ENCODE measurements at regions not wholly inside any gene's neighbourhood (a gene's known extent, or its start where the extent isn't known, plus 50 kb on each side); places are given as distances from the start of the nearest gene placed in this dataset.
"Not testable (repeated sequence)": the region's sequence is repeated elsewhere in the genome, so short reads cannot be mapped to it uniquely, and the experiment has no call there.

DNA sequence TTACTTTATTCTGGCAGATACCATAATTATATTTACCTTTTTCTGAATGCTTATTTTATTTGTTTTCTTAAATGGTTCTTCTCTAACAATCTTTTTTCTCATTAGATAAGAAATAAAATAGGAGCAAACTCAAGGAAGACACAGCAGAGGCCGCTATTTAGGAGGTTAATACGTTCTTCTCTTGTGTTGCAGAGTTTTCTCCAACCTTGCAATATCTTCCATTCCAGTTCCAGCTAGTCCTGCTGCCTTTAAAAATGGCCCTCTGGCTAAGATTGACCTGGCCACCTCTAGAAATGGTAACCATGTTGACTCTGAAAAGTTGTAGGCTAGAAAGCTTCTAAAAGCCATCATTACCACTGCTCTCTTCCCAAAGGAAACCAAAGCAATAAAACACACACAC lies 718.8 kb downstream of the MAT2B start:
- no peak for DNase-seq

DNA sequence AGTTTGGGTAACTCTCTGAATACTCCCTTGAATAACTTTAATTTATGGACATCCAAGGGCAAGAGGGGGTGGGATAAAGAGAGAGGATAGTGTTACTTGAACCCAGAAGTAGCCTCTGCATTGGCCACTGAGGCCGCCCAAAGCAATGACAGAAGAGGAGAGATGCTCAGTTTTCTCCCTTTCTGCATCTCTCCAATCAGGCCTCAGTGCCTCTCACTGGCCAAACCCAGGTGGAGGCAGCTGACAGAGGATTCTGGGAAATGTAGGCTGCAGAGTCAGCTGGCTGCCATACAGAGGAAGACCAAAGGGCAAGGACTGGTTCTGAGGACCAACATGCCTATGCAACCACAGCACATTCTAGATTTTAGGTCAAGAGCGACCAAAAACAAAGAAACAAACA lies 719.4 kb downstream of the MAT2B start:
- no peak for DNase-seq

DNA sequence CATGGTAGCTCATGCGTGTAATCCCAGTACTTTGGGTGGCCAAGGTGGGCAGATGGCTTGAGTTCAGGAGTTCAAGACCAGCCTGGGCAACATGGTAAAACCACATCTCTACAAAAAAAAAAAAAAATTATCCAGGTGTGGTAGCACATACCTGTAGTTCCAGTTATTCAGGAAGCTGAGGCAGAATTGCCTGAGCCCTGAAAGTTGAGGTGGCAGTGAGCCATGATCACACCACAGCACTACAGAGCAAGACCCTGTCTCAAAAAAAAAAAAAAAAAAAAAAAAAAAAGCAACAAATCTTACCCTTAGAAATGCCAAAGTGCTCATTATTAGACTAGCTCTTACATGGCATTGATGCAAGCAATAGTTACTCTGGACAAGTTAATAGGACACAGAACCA lies 724.9 kb downstream of the MAT2B start:
- no peak for DNase-seq

DNA sequence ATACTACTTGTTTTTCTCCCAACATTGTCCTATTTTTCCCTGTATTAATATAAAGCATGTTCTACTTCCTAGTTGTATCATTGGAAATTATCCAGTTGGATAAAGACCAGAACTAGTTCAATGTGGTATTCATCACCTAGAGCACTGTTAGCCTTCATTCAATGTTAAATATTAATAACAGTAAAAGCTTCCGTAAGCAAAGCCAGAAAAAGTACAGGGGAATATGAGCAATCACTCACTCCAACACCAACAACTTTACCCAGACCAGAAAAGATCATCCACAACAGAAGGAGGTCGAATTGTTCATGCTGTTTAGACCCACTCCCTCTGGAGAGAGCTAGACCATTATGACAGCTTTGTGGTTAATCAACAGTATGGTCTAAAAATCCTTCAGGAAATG lies 728.4 kb downstream of the MAT2B start:
- no peak for DNase-seq

DNA sequence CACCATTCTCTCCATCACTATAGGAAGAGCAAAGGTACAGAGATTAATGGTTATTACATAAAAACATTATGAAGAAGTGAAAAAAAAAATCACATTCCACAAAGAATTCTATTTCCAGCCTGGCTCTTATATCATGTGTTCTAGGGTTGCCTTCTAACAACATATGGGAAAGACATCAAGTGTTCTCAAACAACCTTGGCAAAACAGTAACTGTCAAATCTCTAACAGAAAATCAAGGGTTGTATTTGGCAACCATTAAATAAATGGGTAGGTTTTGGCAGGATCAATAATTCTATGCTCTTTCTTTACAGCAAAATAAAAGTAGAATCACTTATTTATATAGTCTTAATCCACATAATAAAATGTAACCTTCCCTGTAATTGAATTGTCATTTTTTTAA lies 728.9 kb downstream of the MAT2B start:
- no peak for DNase-seq

DNA sequence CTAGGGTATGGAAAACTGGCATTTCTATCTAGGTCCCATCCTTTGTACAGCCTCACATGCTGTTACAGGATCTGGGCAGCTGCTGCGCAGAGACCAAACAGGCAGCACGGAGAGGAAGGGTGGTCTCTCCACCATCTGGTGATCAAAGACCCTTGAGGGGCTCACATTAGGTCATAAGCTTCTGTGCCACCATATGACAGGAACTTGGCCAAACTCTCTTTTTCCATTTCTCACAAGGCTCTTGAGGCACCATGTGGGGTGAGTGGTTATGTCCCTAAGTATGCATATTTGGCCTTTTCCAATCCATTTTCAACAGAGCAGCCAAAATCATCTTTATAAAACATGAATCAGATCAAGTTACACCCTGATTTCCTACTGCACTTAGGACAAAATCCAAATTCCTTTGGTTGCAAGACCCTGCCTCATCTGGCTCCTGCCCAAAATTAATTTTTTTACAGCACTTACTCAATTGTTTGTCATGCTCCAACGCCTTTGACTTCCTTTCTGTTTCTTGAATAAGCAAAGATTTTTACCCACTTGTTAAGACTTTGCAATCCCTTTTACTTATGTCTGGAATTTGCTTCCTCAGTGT lies 730.0 kb downstream of the MAT2B start:
- no peak for DNase-seq

DNA sequence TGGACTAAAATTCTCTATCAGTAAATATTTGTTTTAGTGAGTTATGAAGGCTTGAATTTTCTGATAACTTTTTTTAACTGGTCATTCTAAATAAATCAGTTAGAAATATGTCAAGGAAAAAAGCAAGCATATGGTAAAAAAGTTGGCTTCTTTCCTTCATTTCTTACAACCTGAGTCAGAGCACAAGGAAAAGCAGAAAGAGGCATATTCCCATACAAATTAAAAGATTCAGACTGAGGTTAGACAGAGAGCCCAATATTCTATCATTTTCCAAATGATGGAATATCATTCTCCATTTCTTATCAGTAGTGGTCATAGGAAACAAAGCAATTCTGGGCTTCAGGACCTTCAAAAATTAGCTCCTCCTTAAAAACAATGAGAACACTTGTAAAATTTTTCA lies 732.1 kb downstream of the MAT2B start:
- no peak for DNase-seq

DNA sequence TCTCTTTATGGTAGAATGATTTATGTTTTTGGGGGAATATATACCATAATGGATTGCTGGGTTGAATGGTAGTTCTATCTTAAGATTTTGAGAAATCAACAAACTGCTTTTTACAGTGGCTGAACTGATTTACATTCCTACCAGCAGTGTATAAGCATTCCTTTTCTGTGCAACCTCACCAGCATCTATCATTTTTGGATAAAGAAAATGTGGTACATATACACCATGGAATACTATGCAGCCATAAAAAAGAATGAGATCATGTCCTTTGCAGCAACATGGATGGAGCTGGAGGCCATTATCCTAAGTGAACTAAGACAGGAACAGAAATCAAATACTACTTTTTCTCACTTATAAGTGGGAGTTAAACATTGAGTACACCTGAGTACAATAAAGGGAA lies 746.4 kb downstream of the MAT2B start:
- not testable (repeated sequence) for DNase-seq

DNA sequence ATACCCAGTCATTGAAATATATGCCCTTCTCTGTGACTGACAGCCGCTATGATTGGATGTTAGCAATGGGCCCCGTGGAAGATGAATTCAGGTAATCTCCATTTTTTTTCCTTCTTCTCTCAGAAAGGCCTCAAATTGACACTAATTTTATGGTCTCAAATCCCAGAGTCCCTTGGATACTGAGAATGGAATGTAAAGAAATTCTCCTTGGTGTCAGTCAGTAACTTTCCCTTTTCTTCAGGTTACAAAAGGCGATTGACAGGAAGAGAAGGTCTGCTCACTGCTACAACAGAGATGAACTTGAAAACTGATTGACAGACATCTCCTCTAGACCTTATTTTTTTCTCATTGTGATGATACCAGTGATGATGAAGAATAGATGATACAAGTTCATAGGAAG lies 748.3 kb downstream of the MAT2B start:
- no peak for DNase-seq

DNA sequence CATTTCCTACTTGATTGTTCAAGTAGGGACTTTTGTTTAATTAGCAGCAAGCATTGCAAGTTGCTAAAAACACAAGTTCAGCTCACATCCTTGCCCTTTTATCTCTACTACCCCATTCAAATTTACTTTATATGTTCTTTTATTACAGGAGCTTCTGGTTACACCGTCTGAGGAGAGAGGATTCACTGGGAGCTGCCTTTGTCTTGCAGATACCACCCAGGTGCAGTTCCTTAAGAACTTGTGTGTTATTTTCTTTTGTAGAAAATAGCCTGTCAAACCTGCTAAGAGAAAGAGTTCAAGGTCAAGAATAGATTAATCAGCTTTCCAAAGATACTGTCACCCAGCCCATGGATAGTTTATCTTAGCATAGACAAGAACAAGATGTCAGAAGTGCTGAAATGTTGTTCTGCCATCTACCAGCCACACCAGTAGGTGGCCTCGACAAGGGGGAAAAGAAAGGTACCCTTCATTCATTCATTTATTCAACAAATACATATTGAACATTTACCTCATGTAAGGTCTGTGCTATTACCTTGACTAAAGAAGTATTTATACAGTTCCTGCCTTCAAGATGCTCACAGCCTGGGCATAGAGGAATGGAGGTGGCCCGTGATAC lies 750.3 kb downstream of the MAT2B start:
- no peak for DNase-seq

DNA sequence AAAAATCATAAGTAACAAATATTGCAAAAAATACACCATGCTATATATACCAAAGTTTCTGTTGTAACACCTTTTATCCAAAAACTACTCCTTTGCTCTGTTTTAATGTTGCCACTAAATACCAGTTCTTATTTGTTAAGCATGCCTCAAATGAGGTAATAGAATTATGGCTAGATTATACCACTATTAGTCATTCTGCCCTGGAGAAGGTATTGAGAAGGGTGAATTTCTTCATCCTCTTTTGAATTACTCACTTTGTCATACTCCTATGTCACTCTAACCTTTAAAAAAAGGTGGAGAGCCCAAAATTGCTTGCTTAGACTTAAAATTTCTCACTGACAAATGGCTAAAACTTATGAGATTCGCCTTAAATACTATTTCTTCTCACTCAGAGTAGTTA lies 750.9 kb downstream of the MAT2B start:
- DNase-seq, result no peak

DNA sequence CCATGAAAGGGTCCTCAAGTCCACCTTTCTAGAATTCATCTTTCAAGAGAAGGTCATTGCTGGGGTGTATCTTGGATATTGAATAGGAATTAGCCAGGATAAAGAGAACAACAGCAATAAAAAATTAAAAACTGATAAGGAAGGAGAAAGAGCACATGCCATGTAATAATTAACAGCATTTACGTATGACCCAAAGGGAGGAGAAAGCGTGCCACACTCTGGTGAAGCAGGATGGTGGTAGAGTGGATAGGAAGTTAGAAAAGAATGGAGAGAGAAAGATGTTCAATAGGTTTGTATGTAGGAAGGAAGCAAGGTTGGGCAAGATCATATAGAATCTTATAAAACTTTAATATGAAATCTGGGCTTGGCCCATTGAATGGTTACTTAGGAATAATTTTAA lies 751.5 kb downstream of the MAT2B start:
- no peak for DNase-seq

DNA sequence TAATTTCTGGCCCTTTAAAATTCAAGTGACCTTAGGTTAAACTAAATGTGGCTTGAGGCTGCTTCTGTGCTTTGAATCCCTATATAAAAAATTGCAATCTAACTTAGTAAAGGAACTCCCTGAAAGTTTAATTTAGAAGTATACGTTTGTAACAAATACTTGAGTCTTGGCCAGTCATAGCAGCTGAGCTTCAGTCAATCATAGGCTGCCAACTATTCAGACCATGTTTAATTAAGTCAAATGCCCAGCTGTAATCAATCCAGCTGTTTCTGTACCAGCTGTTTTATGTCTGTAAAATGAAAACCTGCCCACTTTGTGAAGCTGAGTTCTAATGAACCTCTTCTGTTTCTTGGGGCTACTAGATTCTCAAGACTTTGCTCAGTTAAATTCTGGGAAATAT lies 760.1 kb downstream of the MAT2B start:
- no peak for DNase-seq

DNA sequence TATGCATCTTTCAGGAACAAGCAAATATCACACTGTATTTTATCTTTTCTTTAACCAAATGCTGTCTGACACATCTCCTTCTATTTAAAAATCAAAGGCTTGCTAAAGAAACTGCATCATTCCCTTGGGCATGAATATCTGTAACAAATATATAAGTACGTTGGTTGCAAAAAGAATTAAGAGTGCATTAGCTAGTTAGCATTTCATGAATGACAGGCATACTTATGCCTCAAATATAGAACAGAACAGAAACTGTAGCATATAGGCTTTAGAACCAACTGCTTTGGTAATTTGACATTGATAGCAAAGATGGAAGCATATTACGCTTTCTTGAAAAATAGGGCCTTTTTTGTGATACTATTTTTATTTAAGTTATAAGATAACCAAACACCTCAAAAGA lies 761.2 kb downstream of the MAT2B start:
- DNase-seq, result no peak

DNA sequence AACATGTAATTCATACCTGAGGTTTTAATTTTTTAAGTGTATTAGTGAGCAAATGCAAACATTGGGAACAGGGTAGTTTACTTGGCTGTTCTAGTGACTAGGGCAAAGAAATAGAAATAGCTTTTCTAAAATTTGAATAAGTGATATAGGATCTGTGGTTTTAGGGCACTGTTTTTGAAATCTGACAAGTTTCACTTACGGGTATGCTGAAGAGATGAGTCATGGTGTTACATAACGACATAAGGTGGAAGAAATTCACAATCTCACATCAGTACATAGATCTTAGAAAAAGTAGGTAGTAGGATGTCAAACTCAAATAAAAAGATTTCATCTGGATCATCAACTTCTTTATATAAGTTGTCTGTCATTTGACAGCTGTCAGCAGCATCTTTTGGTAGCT lies 772.3 kb downstream of the MAT2B start:
- no peak for DNase-seq

DNA sequence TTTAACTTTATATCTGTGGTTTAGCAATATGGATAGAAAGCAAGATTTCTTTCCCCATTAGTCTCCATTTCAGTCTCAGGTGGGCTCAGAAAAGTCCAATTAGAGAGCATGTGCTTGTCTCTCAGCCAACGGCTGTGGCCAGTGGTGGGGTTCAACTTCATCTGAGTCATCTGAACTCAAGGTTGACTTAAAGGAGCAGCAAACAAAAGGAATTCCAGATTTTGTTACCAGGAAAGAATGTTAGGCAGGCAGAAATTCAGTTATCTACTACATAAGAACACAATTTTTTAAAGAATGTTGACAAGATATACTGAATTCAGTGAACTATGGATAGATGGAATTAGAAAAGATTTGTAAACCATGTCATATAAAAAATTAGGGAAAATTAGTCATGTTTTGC lies 784.1 kb downstream of the MAT2B start:
- DNase-seq, result no peak

DNA sequence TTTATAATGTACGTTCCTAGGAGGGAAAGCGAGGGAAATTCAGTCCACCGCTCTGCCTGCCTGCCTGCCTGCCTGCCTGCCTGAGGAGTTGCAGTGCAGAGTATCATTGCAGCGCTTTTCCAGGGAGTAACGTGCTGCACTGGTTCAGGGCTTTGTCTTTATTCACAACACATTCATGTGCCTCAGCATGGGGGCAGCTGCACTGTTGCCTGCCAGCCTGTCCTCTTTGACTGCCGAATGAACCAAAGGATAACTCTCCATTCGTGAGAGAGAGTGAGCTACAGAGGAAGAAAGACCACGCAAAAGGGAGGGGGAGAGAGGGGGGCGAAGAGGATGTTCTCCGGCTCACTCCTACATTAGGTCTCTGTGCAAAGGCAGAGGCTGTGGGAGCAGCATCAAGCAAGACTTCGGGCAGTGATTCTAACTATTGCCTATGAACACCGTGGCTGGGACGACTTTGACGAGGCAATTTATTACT lies 791.2 kb downstream of the MAT2B start:
- DNase-seq, result no peak

DNA sequence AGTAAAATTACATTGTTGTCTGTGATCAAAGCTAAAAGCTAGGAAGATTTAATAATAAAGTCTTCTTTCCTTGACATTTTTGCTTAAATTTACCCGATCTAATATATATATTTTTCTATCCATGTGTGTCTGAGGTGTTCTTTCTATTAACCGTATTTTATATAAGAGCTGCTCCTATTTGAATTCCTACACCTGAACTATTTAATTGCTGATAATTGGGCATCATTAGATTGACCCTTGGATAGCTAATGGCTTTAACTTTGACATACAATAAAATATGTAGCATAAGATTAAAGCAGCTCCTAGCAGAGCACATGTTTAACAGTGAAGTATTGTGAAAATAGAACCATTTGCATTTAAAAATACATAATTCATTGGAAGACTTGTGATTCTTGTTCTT lies 792.7 kb downstream of the MAT2B start:
- no peak for DNase-seq

DNA sequence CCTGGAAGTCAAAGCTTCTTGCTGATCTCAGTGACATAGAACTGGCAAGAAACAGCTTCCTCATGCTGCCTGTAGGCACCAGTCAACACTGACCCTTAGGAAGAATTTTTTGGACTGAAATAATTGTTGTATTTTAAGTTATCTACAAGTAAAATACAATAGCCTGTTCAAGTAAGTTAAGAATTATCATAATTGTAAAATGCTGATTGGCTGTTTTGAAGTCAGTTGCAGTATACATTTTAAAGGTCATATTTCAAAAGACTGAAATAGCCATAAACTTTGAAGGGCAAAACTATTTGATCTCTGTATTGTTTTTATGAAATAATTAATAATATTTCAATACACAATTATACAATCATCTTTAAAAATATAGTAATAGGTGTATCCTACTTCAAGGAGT lies 794.9 kb downstream of the MAT2B start:
- no peak for DNase-seq

DNA sequence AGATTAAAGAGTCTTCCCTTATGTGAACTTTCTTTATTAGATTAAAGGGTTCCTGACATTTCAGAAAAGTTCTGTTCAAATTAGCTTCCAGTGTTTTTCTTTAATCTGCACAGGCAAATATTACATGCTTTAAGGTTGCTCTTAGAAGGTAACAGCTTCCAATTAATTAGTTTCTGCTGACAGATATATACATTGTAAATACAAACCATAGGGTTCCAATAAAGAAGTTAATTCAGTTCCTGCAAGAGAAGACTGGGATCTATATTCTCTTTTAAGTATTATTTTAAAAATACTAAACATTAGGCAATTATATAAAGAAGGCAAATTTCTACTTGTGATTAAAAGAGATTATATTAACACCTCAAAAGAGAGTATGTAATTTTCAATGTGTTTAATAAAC lies 795.7 kb downstream of the MAT2B start:
- no peak for DNase-seq

DNA sequence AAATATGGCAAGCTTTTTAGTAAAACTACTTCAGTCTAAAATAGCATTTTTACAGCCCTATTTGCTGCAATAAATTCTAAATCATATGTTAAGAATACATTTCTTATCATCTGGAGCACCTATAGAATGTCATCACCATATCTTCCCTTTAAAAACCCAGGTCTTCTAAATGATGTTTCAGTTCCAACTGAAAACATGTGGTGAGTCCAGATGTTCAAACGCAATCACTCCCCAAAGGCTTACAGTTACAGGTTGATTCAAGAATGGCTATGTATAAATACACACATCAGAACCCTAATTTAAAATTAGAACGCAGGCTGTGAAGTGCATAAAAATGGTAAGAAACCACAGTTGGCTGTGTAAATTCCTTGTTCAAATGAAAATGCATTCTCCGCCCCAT lies 796.3 kb downstream of the MAT2B start:
- DNase-seq, result no peak

DNA sequence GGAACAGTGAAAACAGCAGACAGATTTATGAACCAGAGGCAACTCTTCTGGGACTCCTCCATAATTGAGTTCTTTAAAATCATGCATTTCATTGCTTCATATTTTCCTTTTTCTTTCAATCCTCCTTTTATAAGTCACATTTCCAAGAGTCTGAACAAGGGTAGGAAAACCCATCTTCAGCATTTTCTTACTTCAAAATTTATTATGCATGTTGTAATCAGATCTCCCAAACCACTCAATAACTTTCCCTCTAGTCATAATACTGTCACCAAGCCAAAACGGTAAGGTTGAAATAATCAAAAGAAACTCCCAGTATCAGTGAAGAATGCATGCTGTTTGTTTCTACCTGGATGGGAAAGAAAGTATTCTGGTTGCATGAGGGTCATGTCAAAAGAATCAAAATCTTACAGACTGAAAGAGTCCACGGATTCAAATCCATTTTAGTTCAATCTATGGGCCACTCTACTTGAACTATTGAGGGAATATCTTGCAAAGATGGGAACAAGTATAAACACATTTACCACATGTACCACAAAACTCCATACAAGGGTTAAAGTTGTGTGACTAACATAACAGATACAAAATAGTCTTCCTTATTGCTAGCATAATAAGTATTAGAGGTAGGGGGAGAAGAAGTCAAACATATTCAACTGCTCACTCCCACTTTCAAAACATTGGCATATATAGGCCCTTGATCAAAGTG lies 797.3 kb downstream of the MAT2B start:
- DNase-seq, result no peak

DNA sequence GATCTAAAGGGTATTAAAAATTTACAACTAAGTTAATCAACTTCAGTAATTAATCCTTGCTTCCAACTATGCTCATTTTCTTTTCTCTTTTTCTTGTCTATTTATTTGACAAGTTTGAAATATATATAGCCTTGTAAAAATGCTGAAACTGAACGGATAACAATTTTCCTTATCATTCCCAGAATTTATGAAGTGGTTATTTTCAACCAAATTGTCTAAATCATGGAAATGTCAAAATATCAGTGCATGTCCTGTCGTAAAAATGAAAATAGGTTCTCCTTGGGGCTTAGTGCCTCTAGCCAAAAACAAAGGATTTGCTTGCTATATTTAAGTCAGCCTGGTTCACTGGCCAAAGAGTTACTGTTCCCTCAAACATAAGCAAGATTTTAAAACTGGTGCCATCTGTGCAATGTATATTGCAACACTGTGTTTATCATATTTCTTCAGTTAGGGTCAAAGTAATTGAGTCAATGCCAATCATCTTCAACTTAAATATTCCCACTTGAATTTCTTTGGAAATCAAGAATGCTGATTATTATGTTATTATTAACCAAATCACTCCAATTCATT lies 798.3 kb downstream of the MAT2B start:
- no peak for DNase-seq

DNA sequence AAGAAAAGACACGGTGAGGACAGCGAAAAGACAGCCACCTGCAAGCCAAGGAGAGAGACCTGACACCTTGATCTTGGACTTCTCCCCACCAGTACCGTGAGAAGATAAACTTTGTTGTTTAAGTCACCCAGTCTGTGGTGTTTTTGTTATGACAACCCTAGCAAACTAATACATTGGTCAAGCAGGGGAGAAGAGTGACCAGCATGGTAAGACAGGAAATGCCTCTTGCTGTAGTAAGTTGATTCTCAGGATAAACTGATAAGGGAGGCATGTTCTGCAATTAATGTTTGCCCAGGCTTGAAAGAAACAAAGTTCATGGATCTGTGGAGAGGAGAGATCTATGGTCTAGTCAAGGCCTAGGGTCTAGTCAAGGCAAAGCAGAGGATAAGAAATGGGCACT lies 801.2 kb downstream of the MAT2B start:
- no peak for DNase-seq

Measured in NCI-H1436 (cell line).